HCT116 (cell line): ENCODE measurements at regions not wholly inside any gene's neighbourhood (a gene's known extent, or its start where the extent isn't known, plus 50 kb on each side); places are given as distances from the start of the nearest gene placed in this dataset.

Experiments
- ATAC-seq: fragments of 200-7000 bp; cut with Tn5 transposase; 2 replicates; pipeline ENCODE4 v1.9.1; 2020; ENCODE audit warnings: mild to moderate bottlenecking, moderate library complexity
- BruUV-seq: library from RNA; stranded (reverse); fragments of 400-500 nt; replicated peaks from 2 replicates; lab custom pipeline; 2021; lab: Mats Ljungman, UMichigan
- CTCF ChIA-PET: fragments of 300-600 bp; sonication (Branson Sonifier 250); formaldehyde crosslinking; loops from one replicate; lab custom pipeline; 2021; ENCODE audit warnings: antibody characterized with exemption; lab: Charles Lee
- POLR2A ChIA-PET: fragments of 300-600, 350-600 bp; sonication (Branson Sonifier 250); formaldehyde crosslinking; loops from one replicate; lab custom pipeline; 2021; ENCODE audit warnings: antibody characterized with exemption; lab: Charles Lee
- RAD21 ChIA-PET, 2 experiments: fragments of 300-600 bp; sonication (Branson Sonifier 250); formaldehyde crosslinking; loops; one replicate each; lab custom pipeline; 2023; ENCODE audit warnings: low total read pairs in 2 of 2; ENCODE audit not compliant: uncharacterized antibody in 2 of 2, unreplicated experiment in 2 of 2, low non-redundant PET in 1 of 2; lab: Charles Lee
- DNase-seq: peaks from one replicate; pipeline ENCODE4 v3.0.0-alpha.2; 2010; ENCODE audit warnings: low read depth, low spot score
- H2AFZ ChIP-seq: fragments of 200-600 bp; shearing (Covaris generic), sonication (generic); 2 replicates; pipeline ENCODE4 v1.6.1; 2017; ENCODE audit warnings: low read depth, mixed run types, mixed read lengths, antibody characterized with exemption, low read length; ENCODE audit not compliant: poor library complexity, severe bottlenecking
- H3K27ac ChIP-seq: 2 replicates; pipeline ENCODE4 v1.5.1; 2012; ENCODE audit warnings: low read depth, low read length
- H3K27me3 ChIP-seq: fragments of 200-600 bp; sonication (generic); 2 replicates; pipeline ENCODE4 v1.6.1; 2016; ENCODE audit warnings: mixed run types, low read length, mixed read lengths; ENCODE audit not compliant: insufficient read depth
- H3K36me3 ChIP-seq, 2 experiments: fragments of 200-500 bp in 1 of 2; fragments of 200-600 bp in 1 of 2; sonication (Bioruptor generic) in 1 of 2; sonication (generic) in 1 of 2; 2 replicates each; pipeline versions ENCODE4 v1.5.1 to v1.6.1; 2014 to 2016; ENCODE audit warnings: low read length in 2 of 2, inconsistent platforms in 1 of 2, mixed read lengths in 1 of 2, mixed run types in 1 of 2; ENCODE audit not compliant: insufficient read depth in 2 of 2, control insufficient read depth in 1 of 2
- H3K4me1 ChIP-seq, 2 experiments: fragments of 200-600 bp in 1 of 2; sonication (generic) in 1 of 2; 2 replicates each; pipeline versions ENCODE4 v1.5.1 to v1.6.1; 2012 to 2017; ENCODE audit warnings: low read length in 2 of 2, inconsistent platforms in 1 of 2, mild to moderate bottlenecking in 1 of 2, mixed read lengths in 1 of 2, mixed run types in 1 of 2, moderate library complexity in 1 of 2; ENCODE audit not compliant: insufficient read depth in 2 of 2, control insufficient read depth in 1 of 2
- H3K4me2 ChIP-seq: fragments of 200-600 bp; sonication (generic); 2 replicates; pipeline ENCODE4 v1.6.1; 2017; ENCODE audit warnings: mixed run types, low read length, mixed read lengths
- H3K4me3 ChIP-seq, 2 experiments: fragments of 200-600 bp in 1 of 2; sonication (generic) in 1 of 2; replicated peaks in 1 of 2; 2 replicates each; pipeline ENCODE4 v1.5.1; 2011 to 2016; ENCODE audit warnings: low read length in 2 of 2, control low read depth in 1 of 2, low read depth in 1 of 2, mild to moderate bottlenecking in 1 of 2, mixed read lengths in 1 of 2, mixed run types in 1 of 2
- H3K79me2 ChIP-seq: fragments of 200-600 bp; sonication (generic); 2 replicates; pipeline ENCODE4 v1.6.1; 2017; ENCODE audit warnings: mild to moderate bottlenecking, mixed run types, low read length, moderate library complexity, mixed read lengths; ENCODE audit not compliant: insufficient read depth
- H3K9ac ChIP-seq: fragments of 200-600 bp; sonication (generic); 2 replicates; pipeline ENCODE4 v1.6.1; 2016; ENCODE audit warnings: low read length, mixed read lengths
- H3K9me2 ChIP-seq: fragments of 200-600 bp; sonication (generic), shearing (Covaris generic); 2 replicates; pipeline ENCODE4 v1.6.1; 2017; ENCODE audit warnings: mixed run types, mild to moderate bottlenecking, moderate library complexity; ENCODE audit not compliant: insufficient read depth
- H3K9me3 ChIP-seq, 2 experiments: fragments of 200-500 bp in 1 of 2; fragments of 200-600 bp in 1 of 2; sonication (Bioruptor generic) in 1 of 2; sonication (generic) in 1 of 2; 2 replicates each; pipeline ENCODE4 v1.6.1; 2014 to 2017; ENCODE audit warnings: low read length in 2 of 2, mixed read lengths in 2 of 2, inconsistent platforms in 1 of 2, low read depth in 1 of 2, mild to moderate bottlenecking in 1 of 2, mixed run types in 1 of 2, moderate library complexity in 1 of 2; ENCODE audit not compliant: control insufficient read depth in 1 of 2, insufficient read depth in 1 of 2
- H4K20me1 ChIP-seq: fragments of 200-600 bp; sonication (generic), shearing (Covaris generic); 2 replicates; pipeline ENCODE4 v1.6.1; 2017; ENCODE audit warnings: mixed run types, mild to moderate bottlenecking, moderate library complexity; ENCODE audit not compliant: insufficient read depth
- ATF3 ChIP-seq: IDR thresholded peaks from 2 replicates; pipeline ENCODE4 v1.6.1; 2012
- CTCF ChIP-seq, 3 experiments: fragments of 200-600 bp in 1 of 3; sonication (generic) in 1 of 3; IDR thresholded peaks in 2 of 3; conservative IDR thresholded peaks in 1 of 3; 2 replicates each; pipeline ENCODE4 v1.5.1; 2012 to 2017; ENCODE audit warnings: low read depth in 2 of 3, low read length in 2 of 3, antibody characterized with exemption in 1 of 3, borderline replicate concordance in 1 of 3, control low read depth in 1 of 3, mild to moderate bottlenecking in 1 of 3, mixed read lengths in 1 of 3, mixed run types in 1 of 3, moderate library complexity in 1 of 3; ENCODE audit not compliant: insufficient read depth in 1 of 3
- ELF1 ChIP-seq: IDR thresholded peaks from 2 replicates; pipeline ENCODE4 v1.6.1; 2012; ENCODE audit warnings: low read depth, borderline replicate concordance
- EZH2 ChIP-seq: fragments of 200-600 bp; sonication (generic); IDR thresholded peaks from 2 replicates; pipeline ENCODE4 v1.6.1; 2017; ENCODE audit warnings: antibody characterized with exemption, mixed run types
- EZH2phosphoT487 ChIP-seq: fragments of 200-600 bp; IDR thresholded peaks from 2 replicates; pipeline ENCODE4 v1.6.1; 2018; ENCODE audit warnings: antibody characterized with exemption, borderline replicate concordance
- FOSL1 ChIP-seq: IDR thresholded peaks from 2 replicates; pipeline ENCODE4 v1.6.1; 2012; ENCODE audit warnings: low read depth
- JUND ChIP-seq: IDR thresholded peaks from 2 replicates; pipeline ENCODE4 v1.6.1; 2012
- POLR2A ChIP-seq: IDR thresholded peaks from 2 replicates; pipeline ENCODE4 v1.7.0; 2011; ENCODE audit warnings: borderline replicate concordance; ENCODE audit not compliant: insufficient read depth, insufficient read length; ENCODE audit errors: extremely low read depth
- POLR2AphosphoS5 ChIP-seq: IDR thresholded peaks from 2 replicates; pipeline ENCODE4 v1.6.1; 2011; ENCODE audit warnings: mild to moderate bottlenecking, low read depth, low read length, moderate library complexity
- REST ChIP-seq: IDR thresholded peaks from 2 replicates; pipeline ENCODE4 v1.6.1; 2012; ENCODE audit warnings: low read depth
- SP1 ChIP-seq: IDR thresholded peaks from 2 replicates; pipeline ENCODE4 v1.6.1; 2012; ENCODE audit warnings: low read depth
- TCF7L2 ChIP-seq: IDR thresholded peaks from 2 replicates; pipeline ENCODE4 v1.7.0; 2011; ENCODE audit warnings: borderline replicate concordance, inconsistent platforms; ENCODE audit not compliant: insufficient read depth, insufficient read length; ENCODE audit errors: extremely low read depth
- YY1 ChIP-seq: IDR thresholded peaks from 2 replicates; pipeline ENCODE4 v1.6.1; 2011; ENCODE audit warnings: low read length, low read depth, moderate library complexity, mild to moderate bottlenecking; ENCODE audit not compliant: insufficient replicate concordance; ENCODE audit errors: extremely low read depth
- ZBTB33 ChIP-seq: IDR thresholded peaks from 2 replicates; pipeline ENCODE4 v1.6.1; 2011; ENCODE audit warnings: mild to moderate bottlenecking, low read length, moderate library complexity; ENCODE audit not compliant: insufficient replicate concordance; ENCODE audit errors: extremely low read depth
- ZFX ChIP-seq: fragments of 450-650 bp; IDR thresholded peaks from 2 replicates; pipeline ENCODE4 v1.6.1; 2017
- ZNF274 ChIP-seq: fragments of 200-500 bp; sonication (Bioruptor generic); IDR thresholded peaks from 2 replicates; pipeline ENCODE4 v1.6.1; 2014; ENCODE audit warnings: mild to moderate bottlenecking, low read depth, low read length, inconsistent platforms
- intact Hi-C: fragments of 100-400 bp; cut with micrococcal nuclease; formaldehyde crosslinking; loops from 2 replicates; pipeline ENCODE4 v1.10.0; 2022

- DNase-seq = no peak
- Histone ChIP-seq H3K9ac (no peak overlapping the region), H3K4me2 (no peak overlapping the region), H3K27me3 (no peaks in the 10 kb centered on the region), H3K9me2 (no peaks in the 10 kb centered on the region), H2AFZ (no peak overlapping the region), H3K79me2 (no peaks in the 10 kb centered on the region), H3K36me3 (no peaks in the 10 kb centered on the region), H3K9me3 (no peaks in the 10 kb centered on the region), H4K20me1 (no peaks in the 10 kb centered on the region), H3K4me3 (no peak overlapping the region), H3K27ac (no peak overlapping the region), H3K4me1 (no peaks in the 10 kb centered on the region)
- no TSS peak for BruUV-seq
- POLR2A ChIA-PET = no interaction called here
- intact Hi-C loops = no loop called here
- TF ChIP-seq CTCF (IDR thresholded peaks at IDR 0.05 in 2 of 3, conservative IDR thresholded peaks at IDR 0.05 in 1 of 3; ENCODE audit: borderline replicate concordance in 1 of 3, insufficient read depth in 1 of 3, low read depth in 2 of 3, low read length in 2 of 3) = no peak
- no peak for TF ChIP-seq POLR2A
- TF ChIP-seq SP1 = no peak
- TF ChIP-seq JUND = no peak
- no peak for TF ChIP-seq REST
- TF ChIP-seq ATF3 = no peak
- TF ChIP-seq FOSL1 = no peak
- no peak for TF ChIP-seq ZFX
- TF ChIP-seq ZBTB33 = no peak
- no peak for TF ChIP-seq EZH2
- no peak for TF ChIP-seq ZNF274
- TF ChIP-seq EZH2phosphoT487 = no peak
- TF ChIP-seq POLR2AphosphoS5 = no peak
- no peak for TF ChIP-seq ELF1
- TF ChIP-seq YY1 = no peak
- no peak for TF ChIP-seq TCF7L2
- RAD21 ChIA-PET = no interaction called here
- ATAC-seq = no peak
- CTCF ChIA-PET = no interaction called here
Observed at GRCh38 chr17:6940186-6940649, 55.6 kb upstream of the ALOX12 start.
